GM12872 (cell line): ENCODE measurements at regions not wholly inside any gene's neighbourhood (a gene's known extent, or its start where the extent isn't known, plus 50 kb on each side); places are given as distances from the start of the nearest gene placed in this dataset.

ENCODE experiments used
- CTCF ChIP-seq: IDR thresholded peaks from 3 replicates; pipeline ENCODE4 v1.5.1; 2011; ENCODE audit warnings: low read depth, mild to moderate bottlenecking, low read length, moderate library complexity; ENCODE audit not compliant: insufficient read depth

GRCh38 chr2:31642707-31643106, 62.0 kb upstream of the SRD5A2 start:
- no peak for TF ChIP-seq CTCF
